GM12878 (cell line): ENCODE measurements at regions not wholly inside any gene's neighbourhood (a gene's known extent, or its start where the extent isn't known, plus 50 kb on each side); places are given as distances from the start of the nearest gene placed in this dataset.

ENCODE experiments used
- ATAC-seq: fragments of 200-7000 bp; cut with Tn5 transposase; 3 replicates; pipeline ENCODE4 v1.9.1; 2020; ENCODE audit warnings: mild to moderate bottlenecking, moderate library complexity
- BruUV-seq: library from RNA; stranded (reverse); fragments of 400-500 nt; replicated peaks from 2 replicates; lab custom pipeline; 2021; lab: Mats Ljungman, UMichigan
- CTCF ChIA-PET: fragments of 300-600 bp; sonication (Branson Sonifier 250); formaldehyde crosslinking; extraction: SDS; loops from one replicate; lab custom pipeline; 2021; ENCODE audit warnings: inconsistent platforms; lab: Yijun Ruan, JAX
- POLR2A ChIA-PET: fragments of 350-600 bp; formaldehyde crosslinking; extraction: SDS; loops from one replicate; lab custom pipeline; 2021; ENCODE audit warnings: inconsistent platforms; lab: Charles Lee
- RAD21 ChIA-PET: fragments of 300-600 bp; sonication (Branson Sonifier 250); formaldehyde crosslinking; loops from one replicate; lab custom pipeline; 2023; ENCODE audit warnings: antibody characterized with exemption; ENCODE audit not compliant: unreplicated experiment; lab: Charles Lee
- SMC1A ChIA-PET: fragments of 300-600 bp; sonication (Branson Sonifier 250); formaldehyde crosslinking; loops from one replicate; lab custom pipeline; 2023; ENCODE audit not compliant: unreplicated experiment, uncharacterized antibody; lab: Charles Lee
- DNase-seq: peaks from one replicate; pipeline ENCODE4 v3.0.0-alpha.2; 2011; ENCODE audit warnings: low read depth, low spot score
- FAIRE-seq: peaks from 3 replicates; lab custom pipeline; 2011; peaks lifted over from hg19 to GRCh38; lab: Jason Lieb, UNC
- H2AFZ ChIP-seq: 2 replicates; pipeline ENCODE4 v1.6.0; 2011; ENCODE audit warnings: low read depth, low read length, control low read depth; ENCODE audit not compliant: control insufficient read depth
- H3K27ac ChIP-seq: 2 replicates; pipeline ENCODE4 v1.5.1; 2011; ENCODE audit warnings: control low read depth; ENCODE audit not compliant: control insufficient read depth, insufficient read depth
- H3K27me3 ChIP-seq, 2 experiments: replicated peaks in 1 of 2; 2 replicates each; pipeline versions ENCODE4 v1.6.0 to v1.6.1; 2011; ENCODE audit warnings: low read length in 1 of 2; ENCODE audit not compliant: control insufficient read depth in 2 of 2, insufficient read depth in 2 of 2
- H3K36me3 ChIP-seq, 2 experiments: 2 replicates each; pipeline ENCODE4 v1.5.1; 2011; ENCODE audit warnings: low read length in 1 of 2; ENCODE audit not compliant: control insufficient read depth in 2 of 2, insufficient read depth in 2 of 2
- H3K4me1 ChIP-seq: 2 replicates; pipeline ENCODE4 v1.6.1; 2011; ENCODE audit warnings: mild to moderate bottlenecking, low read length, moderate library complexity, mixed read lengths; ENCODE audit not compliant: control insufficient read depth, insufficient read depth
- H3K4me2 ChIP-seq: 2 replicates; pipeline ENCODE4 v1.6.0; 2011; ENCODE audit warnings: control low read depth; ENCODE audit not compliant: control insufficient read depth, insufficient read depth
- H3K4me3 ChIP-seq: fragments of 200-600 bp; sonication (generic); 2 replicates; pipeline ENCODE4 v1.5.1; 2016
- H3K79me2 ChIP-seq: 2 replicates; pipeline ENCODE4 v1.6.0; 2011; ENCODE audit warnings: low read length; ENCODE audit not compliant: control insufficient read depth, insufficient read depth
- H3K9ac ChIP-seq: 2 replicates; pipeline ENCODE4 v1.8.0; 2011; ENCODE audit warnings: low read length, control low read depth, mixed read lengths; ENCODE audit not compliant: control insufficient read depth, insufficient read depth
- H3K9me3 ChIP-seq: replicated peaks from 3 replicates; pipeline ENCODE4 v1.5.1; 2011; ENCODE audit warnings: mild to moderate bottlenecking, low read length; ENCODE audit not compliant: control insufficient read depth, insufficient read depth
- H4K20me1 ChIP-seq: 2 replicates; pipeline ENCODE4 v1.6.0; 2011; ENCODE audit not compliant: control insufficient read depth, insufficient read depth
- ATF7 ChIP-seq: fragments of 450-650 bp; IDR thresholded peaks from 2 replicates; pipeline ENCODE4 v1.6.1; 2016; ENCODE audit warnings: low read depth, mild to moderate bottlenecking
- CBFB ChIP-seq: IDR thresholded peaks from 2 replicates; pipeline ENCODE4 v1.6.1; 2016; ENCODE audit warnings: antibody characterized with exemption, low read depth
- CHD1 ChIP-seq: IDR thresholded peaks from 2 replicates; pipeline ENCODE4 v1.6.1; 2012; ENCODE audit warnings: low read depth, low read length, improper control_type of control experiment
- CREM ChIP-seq: IDR thresholded peaks from 2 replicates; pipeline ENCODE4 v1.6.1; 2014; ENCODE audit warnings: antibody characterized with exemption, low read depth
- FOXM1 ChIP-seq: IDR thresholded peaks from 2 replicates; pipeline ENCODE4 v1.6.1; 2012; ENCODE audit warnings: low read depth, mild to moderate bottlenecking, inconsistent platforms, low read length, moderate library complexity
- JUNB ChIP-seq: IDR thresholded peaks from 2 replicates; pipeline ENCODE4 v1.6.1; 2016; ENCODE audit warnings: antibody characterized with exemption, mild to moderate bottlenecking
- KDM1A ChIP-seq: fragments of 200-600 bp; sonication (generic); IDR thresholded peaks from 2 replicates; pipeline ENCODE4 v1.6.1; 2016; ENCODE audit warnings: borderline replicate concordance
- POLR2AphosphoS2 ChIP-seq: IDR thresholded peaks from 2 replicates; pipeline ENCODE4 v1.6.1; 2011; ENCODE audit warnings: low read depth, mild to moderate bottlenecking, low read length, improper control_type of control experiment, moderate library complexity
- SIX5 ChIP-seq: IDR thresholded peaks from 2 replicates; pipeline ENCODE4 v1.6.1; 2011; ENCODE audit warnings: mild to moderate bottlenecking, low read depth, low read length, moderate library complexity; ENCODE audit not compliant: severe bottlenecking
- SREBF1 ChIP-seq: IDR thresholded peaks from 2 replicates; pipeline ENCODE4 v1.6.1; 2012; ENCODE audit warnings: mild to moderate bottlenecking, low read length
- STAT3 ChIP-seq: IDR thresholded peaks from 2 replicates; pipeline ENCODE4 v1.6.1; 2011; ENCODE audit warnings: low read depth, low read length, improper control_type of control experiment
- ZNF274 ChIP-seq: IDR thresholded peaks from one replicate; pipeline ENCODE4 v1.8.0; 2011; ENCODE audit not compliant: insufficient read length, insufficient read depth
- WGBS: methylation state at CpG from one replicate; pipeline ENCODE4 v1.1.6; 2016; ENCODE audit warnings: low lambda C conversion rate; ENCODE audit not compliant: insufficient replicate concordance, insufficient coverage; ENCODE audit errors: missing lambda C conversion rate; 5-methylcytosine and 5-hydroxymethylcytosine counted together
- in situ Hi-C: fragments of 300-500 bp; cut with MboI; formaldehyde crosslinking; loops from 9 replicates; pipeline ENCODE4 v1.14.3; 2018; ENCODE audit warnings: mixed read lengths
- intact Hi-C: fragments of 100-400 bp; cut with micrococcal nuclease; formaldehyde crosslinking; loops from one replicate; pipeline ENCODE4 v1.14.2; 2022; ENCODE audit not compliant: unreplicated experiment
- TF ChIP-seq, protein P1 (sequence below), 3 experiments: IDR thresholded peaks in 2 of 3; conservative IDR thresholded peaks in 1 of 3; 2 replicates each; pipeline ENCODE4 v1.5.1; 2011; ENCODE audit warnings: low read depth in 3 of 3, low read length in 3 of 3, mild to moderate bottlenecking in 3 of 3, control low read depth in 2 of 3, moderate library complexity in 2 of 3, inconsistent platforms in 1 of 3, mixed read lengths in 1 of 3; ENCODE audit not compliant: control insufficient read depth in 2 of 3, insufficient read depth in 1 of 3; ENCODE audit errors: extremely low read depth in 1 of 3
- TF ChIP-seq, protein P2 (sequence below): fragments of 450-650 bp; IDR thresholded peaks from 2 replicates; pipeline ENCODE4 v1.6.1; 2018; ENCODE audit warnings: mild to moderate bottlenecking, low read depth, moderate library complexity; ENCODE audit not compliant: partially characterized antibody

DNA sequence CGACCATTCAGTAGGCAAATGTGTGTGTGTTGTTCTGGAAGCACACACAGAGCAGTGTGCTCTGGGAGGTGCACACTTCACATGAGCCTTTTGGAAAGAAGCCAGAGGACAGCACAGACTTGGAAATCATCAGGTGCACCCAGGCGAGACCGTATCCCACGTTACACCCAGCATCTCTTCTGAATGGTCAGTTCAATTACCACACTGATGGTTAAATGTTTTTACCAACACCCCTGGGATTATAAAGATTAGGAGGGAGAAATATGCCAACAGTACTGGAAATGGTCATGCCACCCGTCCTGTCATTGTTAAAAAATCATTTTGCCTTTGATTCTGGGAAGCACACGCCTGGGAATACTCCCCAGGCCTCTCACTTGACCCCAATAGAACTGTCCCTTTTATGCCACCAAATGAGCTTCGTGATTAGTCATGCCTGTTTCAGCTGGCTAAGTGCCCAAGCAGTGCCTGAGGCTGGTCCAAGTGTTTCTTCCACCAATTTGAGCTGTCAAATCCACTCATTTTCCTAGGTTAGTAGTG, 183.7 kb downstream of the NRP2 start:
- H3K79me2 ChIP-seq: no peaks in the 10 kb centered on the region
- WGBS: 5% methylated on average over 7 of the region's 7 CpGs
- H3K4me3 ChIP-seq: no peak overlapping the region
- ATAC-seq: no peak
- no peak overlapping the region for H3K4me2 ChIP-seq
- H3K27me3 ChIP-seq: no peaks in the 10 kb centered on the region
- no peaks in the 10 kb centered on the region for H4K20me1 ChIP-seq
- H3K4me1 ChIP-seq: no peaks in the 10 kb centered on the region
- intact Hi-C loops: no loop called here
- no peak for DNase-seq
- CTCF ChIA-PET: no interaction called here
- H3K36me3 ChIP-seq: no peaks in the 10 kb centered on the region
- RAD21 ChIA-PET: no interaction called here
- FAIRE-seq: no peak
- BruUV-seq: no TSS peak
- TF ChIP-seq SREBF1 (no peak), ZNF274 (no peak), STAT3 (no peak), SIX5 (no peak), CREM (no peak), CHD1 (no peak), CBFB (no peak), KDM1A (no peak), FOXM1 (no peak), POLR2AphosphoS2 (no peak), ATF7 (no peak), JUNB (no peak)
- TF ChIP-seq, protein P1, sequence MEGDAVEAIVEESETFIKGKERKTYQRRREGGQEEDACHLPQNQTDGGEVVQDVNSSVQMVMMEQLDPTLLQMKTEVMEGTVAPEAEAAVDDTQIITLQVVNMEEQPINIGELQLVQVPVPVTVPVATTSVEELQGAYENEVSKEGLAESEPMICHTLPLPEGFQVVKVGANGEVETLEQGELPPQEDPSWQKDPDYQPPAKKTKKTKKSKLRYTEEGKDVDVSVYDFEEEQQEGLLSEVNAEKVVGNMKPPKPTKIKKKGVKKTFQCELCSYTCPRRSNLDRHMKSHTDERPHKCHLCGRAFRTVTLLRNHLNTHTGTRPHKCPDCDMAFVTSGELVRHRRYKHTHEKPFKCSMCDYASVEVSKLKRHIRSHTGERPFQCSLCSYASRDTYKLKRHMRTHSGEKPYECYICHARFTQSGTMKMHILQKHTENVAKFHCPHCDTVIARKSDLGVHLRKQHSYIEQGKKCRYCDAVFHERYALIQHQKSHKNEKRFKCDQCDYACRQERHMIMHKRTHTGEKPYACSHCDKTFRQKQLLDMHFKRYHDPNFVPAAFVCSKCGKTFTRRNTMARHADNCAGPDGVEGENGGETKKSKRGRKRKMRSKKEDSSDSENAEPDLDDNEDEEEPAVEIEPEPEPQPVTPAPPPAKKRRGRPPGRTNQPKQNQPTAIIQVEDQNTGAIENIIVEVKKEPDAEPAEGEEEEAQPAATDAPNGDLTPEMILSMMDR (IDR thresholded peaks at IDR 0.05 in 2 of 3, conservative IDR thresholded peaks at IDR 0.05 in 1 of 3; ENCODE audit: control insufficient read depth in 2 of 3, extremely low read depth in 1 of 3, insufficient read depth in 1 of 3, low read depth in 3 of 3, low read length in 3 of 3): no peak
- TF ChIP-seq, protein P2, sequence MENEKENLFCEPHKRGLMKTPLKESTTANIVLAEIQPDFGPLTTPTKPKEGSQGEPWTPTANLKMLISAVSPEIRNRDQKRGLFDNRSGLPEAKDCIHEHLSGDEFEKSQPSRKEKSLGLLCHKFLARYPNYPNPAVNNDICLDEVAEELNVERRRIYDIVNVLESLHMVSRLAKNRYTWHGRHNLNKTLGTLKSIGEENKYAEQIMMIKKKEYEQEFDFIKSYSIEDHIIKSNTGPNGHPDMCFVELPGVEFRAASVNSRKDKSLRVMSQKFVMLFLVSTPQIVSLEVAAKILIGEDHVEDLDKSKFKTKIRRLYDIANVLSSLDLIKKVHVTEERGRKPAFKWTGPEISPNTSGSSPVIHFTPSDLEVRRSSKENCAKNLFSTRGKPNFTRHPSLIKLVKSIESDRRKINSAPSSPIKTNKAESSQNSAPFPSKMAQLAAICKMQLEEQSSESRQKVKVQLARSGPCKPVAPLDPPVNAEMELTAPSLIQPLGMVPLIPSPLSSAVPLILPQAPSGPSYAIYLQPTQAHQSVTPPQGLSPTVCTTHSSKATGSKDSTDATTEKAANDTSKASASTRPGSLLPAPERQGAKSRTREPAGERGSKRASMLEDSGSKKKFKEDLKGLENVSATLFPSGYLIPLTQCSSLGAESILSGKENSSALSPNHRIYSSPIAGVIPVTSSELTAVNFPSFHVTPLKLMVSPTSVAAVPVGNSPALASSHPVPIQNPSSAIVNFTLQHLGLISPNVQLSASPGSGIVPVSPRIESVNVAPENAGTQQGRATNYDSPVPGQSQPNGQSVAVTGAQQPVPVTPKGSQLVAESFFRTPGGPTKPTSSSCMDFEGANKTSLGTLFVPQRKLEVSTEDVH: no peak
- H3K9ac ChIP-seq: no peak overlapping the region
- SMC1A ChIA-PET: no interaction called here
- in situ Hi-C loops: no loop called here
- no peaks in the 10 kb centered on the region for H3K9me3 ChIP-seq
- POLR2A ChIA-PET: no interaction called here
- no peak overlapping the region for H2AFZ ChIP-seq
- H3K27ac ChIP-seq: no peak overlapping the region
